NOMO-1 treated with dmso at 0.1 percent for 144 hours (cell line): ENCODE measurements at regions not wholly inside any gene's neighbourhood (a gene's known extent, or its start where the extent isn't known, plus 50 kb on each side); places are given as distances from the start of the nearest gene placed in this dataset.

Experiments
- DNase-seq: peaks from one replicate; lab custom pipeline; 2025; ENCODE audit not compliant: unreplicated experiment; lab: John Stamatoyannopoulos, UW

- DNase-seq: no peak
Measured at GRCh38 chr1:56080123-56080522, 499.2 kb downstream of the PLPP3 start.

DNA sequence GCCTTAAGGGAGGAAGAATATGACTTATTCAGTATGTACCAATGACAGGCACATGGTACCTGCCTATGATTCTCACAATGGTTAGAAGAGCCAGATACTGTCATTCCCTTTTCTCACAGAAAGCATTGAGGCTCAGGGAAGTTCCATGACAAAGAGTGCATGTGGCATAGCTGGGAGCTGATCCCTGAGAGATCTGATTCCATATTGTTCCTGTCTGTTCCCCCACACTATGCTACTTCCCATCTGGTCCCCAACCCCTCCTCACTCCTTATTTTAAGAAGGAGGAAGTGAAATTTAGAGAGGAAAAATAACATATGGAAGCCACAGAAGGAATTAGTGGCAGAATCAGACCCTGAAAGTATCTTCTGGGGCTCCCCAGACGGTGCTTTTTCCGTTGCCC, 500.0 kb downstream of the PLPP3 start:
- no peak for DNase-seq

DNA sequence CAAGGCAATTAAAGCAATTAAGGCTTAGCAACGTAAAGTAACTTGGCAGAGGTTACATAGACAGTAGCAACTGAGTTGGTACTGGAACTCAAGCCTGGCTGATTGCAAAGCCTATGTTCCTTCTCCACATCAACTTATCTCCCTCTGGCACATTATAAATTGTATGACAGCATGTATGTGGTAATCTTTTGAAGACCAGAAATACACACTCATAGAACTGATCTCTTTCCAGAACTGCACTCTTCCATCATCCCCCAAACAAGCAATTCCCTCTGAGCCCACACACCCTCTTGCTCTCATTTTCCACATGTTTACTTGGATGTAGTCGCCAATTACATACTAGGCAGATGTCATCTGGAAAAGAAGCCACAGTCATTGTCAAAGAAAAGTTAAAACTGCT, 502.2 kb downstream of the PLPP3 start:
- no peak for DNase-seq

DNA sequence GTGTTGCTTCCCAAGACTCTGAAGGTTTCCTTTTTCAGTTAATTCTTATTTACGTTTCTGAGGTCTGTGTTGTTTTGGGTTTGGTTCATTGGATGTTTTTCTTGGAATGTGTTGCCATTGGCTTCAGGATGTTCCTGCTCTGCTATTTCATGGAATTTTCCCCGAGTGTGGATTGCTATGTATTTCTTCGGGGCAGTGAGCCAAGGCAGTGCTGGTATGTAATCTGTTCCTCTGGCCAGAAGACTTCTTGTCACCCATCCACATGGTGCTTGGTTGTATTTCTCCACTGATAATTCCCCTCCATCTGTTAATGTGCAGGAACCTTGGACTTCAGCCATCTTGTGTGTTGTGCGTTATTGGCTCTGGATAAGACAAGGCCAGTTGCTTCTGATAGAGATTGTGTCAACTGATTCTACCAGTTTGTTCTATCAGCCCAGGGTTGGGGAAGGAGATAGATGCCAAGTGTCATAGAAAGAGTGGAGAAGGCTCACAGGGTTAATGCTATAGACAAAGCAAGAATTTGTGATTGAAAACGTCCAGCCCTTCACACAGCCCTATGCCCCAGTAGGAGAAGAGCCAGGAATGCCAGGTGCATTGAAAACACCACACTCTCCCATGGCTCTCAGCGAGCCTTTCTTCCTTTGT, 505.2 kb downstream of the PLPP3 start:
- no peak for DNase-seq

- no peak for DNase-seq
Measured at GRCh38 chr1:56073614-56074006, 505.8 kb downstream of the PLPP3 start.

- DNase-seq: no peak
Measured at GRCh38 chr1:56073206-56073605, 506.2 kb downstream of the PLPP3 start.

- DNase-seq: no peak
Measured at GRCh38 chr1:56072310-56072709, 507.1 kb downstream of the PLPP3 start.

- no peak for DNase-seq
Measured at GRCh38 chr1:56071351-56071750, 508.0 kb downstream of the PLPP3 start.

- no peak for DNase-seq
Measured at GRCh38 chr1:56070601-56071000, 508.8 kb downstream of the PLPP3 start.

GRCh38 chr1:56069824-56070223, 509.5 kb downstream of the PLPP3 start:
- no peak for DNase-seq

DNA sequence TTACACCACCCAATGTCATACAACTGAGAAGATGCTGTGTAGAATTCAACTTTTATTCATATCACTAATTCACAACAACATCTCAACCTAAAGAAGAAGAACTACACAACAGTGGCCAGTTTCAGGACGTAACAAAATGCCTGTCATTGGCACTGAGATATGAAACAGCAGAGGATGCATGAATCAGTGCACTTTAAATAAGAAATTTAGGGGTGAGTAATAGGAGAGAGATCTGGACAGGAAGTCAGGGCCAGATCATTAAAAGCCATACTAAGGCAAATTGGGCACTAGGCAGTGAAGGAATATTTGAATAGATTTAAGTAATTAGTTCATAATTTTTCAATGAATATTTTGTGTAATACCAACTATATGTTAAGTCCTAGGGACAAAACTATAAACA, 510.5 kb downstream of the PLPP3 start:
- no peak for DNase-seq

- DNase-seq: no peak
Measured at GRCh38 chr1:56068210-56068609, 511.2 kb downstream of the PLPP3 start.

DNA sequence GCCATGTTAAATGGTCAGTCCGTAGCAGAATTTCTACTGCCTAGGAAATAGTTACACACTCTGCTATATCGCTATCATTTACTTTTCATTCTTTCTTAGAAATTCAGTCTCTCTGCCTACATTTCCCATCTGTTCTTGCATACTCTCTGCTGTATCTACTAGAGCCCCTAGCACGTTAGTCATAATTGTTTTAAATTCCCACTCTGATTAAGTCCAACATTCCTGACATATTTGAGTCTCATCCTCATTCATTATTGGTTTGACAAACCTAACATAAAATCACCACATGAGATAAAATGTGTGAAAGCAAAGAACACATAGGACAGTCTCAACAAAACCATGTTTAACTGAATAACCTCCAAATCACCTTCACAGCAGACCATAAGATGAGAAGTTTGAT, 513.6 kb downstream of the PLPP3 start:
- no peak for DNase-seq

DNA sequence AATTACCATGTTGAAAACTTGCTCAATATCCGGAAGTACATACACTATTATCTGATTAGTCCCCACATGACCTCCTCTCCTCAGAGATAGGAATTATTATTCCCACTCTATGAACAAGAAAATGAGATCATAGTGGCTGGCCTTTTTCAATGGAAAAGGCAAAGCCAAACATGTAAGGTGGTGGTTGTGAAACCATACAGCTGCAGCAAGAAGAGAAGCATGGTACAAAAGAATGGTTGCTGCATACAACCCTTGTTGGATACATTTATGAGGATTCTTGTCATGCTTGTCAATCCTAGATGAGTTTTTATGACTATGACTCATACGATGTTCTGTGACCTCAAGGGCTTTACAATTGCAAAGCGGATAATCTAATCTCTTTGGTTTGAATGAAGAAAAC, 514.7 kb downstream of the PLPP3 start:
- no peak for DNase-seq

DNA sequence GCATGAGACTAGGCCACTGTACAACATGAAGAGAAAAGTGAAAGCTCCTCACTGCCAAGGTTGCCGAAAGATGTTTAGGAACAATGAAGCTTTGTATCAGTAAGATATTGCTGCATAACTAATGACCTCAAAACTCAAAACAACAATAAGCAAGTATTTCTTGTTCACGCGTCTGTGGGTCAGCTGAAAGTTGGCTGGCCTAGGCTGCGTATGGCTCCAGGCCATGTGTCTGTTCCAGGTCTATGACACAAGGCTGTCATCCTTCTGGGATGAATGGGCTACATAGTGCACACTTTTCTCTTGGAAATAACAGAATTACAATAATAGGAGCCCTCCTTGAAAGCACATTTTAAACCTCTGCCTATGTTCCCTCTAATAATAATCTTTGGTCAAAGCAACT, 515.9 kb downstream of the PLPP3 start:
- DNase-seq: no peak

GRCh38 chr1:56062625-56063024, 516.7 kb downstream of the PLPP3 start:
- no peak for DNase-seq

DNA sequence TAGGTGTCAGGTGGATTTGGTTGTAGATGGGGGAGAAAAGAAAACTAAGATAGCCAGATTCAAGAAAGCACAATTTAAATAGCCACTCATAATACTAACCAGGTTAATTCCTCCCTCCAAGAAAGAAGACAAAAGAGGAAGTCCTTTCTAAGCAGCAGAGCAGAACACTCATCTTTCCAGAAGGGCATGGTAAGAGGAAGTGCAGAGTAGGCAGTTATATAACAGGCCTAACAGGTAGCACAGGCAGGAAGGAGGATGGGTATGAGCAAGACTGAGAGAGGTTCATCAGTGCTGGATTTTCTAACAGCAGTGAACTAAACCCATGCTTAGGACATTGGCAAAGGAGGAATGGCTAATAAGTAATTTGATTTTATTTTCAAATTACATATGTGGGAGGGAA, 517.5 kb downstream of the PLPP3 start:
- peak; percentile 5 for DNase-seq

DNA sequence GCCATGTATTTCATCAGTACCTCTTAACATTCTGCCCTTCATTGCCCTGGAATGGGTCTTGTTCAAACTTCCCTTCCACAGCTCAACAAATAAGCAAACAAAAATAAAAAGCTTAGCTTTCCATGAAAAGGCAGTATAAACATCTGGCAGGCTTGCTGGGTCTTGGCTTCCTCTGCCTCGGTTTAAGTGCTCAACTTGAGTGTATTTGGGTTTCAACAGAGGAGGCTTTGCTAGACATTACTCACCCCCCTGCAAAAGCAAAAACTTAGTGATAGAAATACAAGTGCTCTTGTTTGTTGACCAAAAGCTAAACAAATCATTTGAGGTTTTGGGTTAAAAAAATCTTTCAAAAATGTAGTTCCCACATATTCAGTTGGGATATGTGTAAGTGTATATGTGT, 518.5 kb downstream of the PLPP3 start:
- no peak for DNase-seq

- no peak for DNase-seq
Measured at GRCh38 chr1:56057466-56058405, 521.6 kb downstream of the PLPP3 start.

GRCh38 chr1:56056438-56057287, 522.7 kb downstream of the PLPP3 start:
- no peak for DNase-seq

DNA sequence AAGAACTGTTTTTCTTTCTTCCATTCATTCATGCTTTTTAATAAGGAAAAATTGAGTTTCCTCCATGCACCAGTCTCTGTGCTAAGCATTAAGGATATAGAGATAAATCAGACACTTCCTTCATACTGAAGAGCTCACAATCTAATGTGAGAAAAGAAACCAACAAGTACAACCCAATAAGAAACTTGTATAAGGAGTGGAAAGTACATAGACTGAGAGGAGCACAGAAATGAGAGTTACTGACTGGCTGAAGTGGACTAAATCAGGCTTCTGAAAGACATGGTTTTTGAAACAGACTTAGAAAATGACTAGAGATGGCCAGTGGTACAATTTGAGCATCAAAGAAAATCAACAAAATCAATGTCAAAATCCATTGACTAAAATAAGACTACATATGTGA, 524.4 kb downstream of the PLPP3 start:
- DNase-seq: no peak

- no peak for DNase-seq
Measured at GRCh38 chr1:56052041-56052440, 527.3 kb downstream of the PLPP3 start.
